Stimulated activated CD4-positive, alpha-beta T cell treated with anti-CD3 and anti-CD28 coated beads, Interleukin-1b, Interleukin-23, amount 100 ng/mL, for 4 hours (primary cell): ENCODE measurements at regions not wholly inside any gene's neighbourhood (a gene's known extent, or its start where the extent isn't known, plus 50 kb on each side); places are given as distances from the start of the nearest gene placed in this dataset.
"Not testable (repeated sequence)": the region's sequence is repeated elsewhere in the genome, so short reads cannot be mapped to it uniquely, and the experiment has no call there.

Experiments
- DNase-seq, 2 donors: peaks; one replicate each; pipeline ENCODE4 v3.0.0-alpha.2; 2020; ENCODE audit warnings: low read depth in 2 of 2

GRCh38 chr17:5951912-5952311, 118.3 kb upstream of the WSCD1 start:
- DNase-seq = no peak

GRCh38 chr17:5952518-5952917, 117.7 kb upstream of the WSCD1 start:
- no peak for DNase-seq

GRCh38 chr17:5955764-5956163, 114.4 kb upstream of the WSCD1 start:
- no peak for DNase-seq

- DNase-seq = no peak
Measured at GRCh38 chr17:5958850-5959249, 111.3 kb upstream of the WSCD1 start.

GRCh38 chr17:5962371-5962770, 107.8 kb upstream of the WSCD1 start:
- no peak for DNase-seq

GRCh38 chr17:5971969-5972368, 98.2 kb upstream of the WSCD1 start:
- DNase-seq = no peak

- DNase-seq = no peak
Measured at GRCh38 chr17:5973410-5973809, 96.8 kb upstream of the WSCD1 start.

- no peak for DNase-seq
Measured at GRCh38 chr17:5975661-5976060, 94.5 kb upstream of the WSCD1 start.

GRCh38 chr17:5976251-5976650, 93.9 kb upstream of the WSCD1 start:
- no peak for DNase-seq

- no peak for DNase-seq
Measured at GRCh38 chr17:5978496-5978895, 91.7 kb upstream of the WSCD1 start.

GRCh38 chr17:5980941-5981340, 89.2 kb upstream of the WSCD1 start:
- no peak for DNase-seq

GRCh38 chr17:5986644-5987043, 83.5 kb upstream of the WSCD1 start:
- no peak for DNase-seq

GRCh38 chr17:6000426-6000825, 69.8 kb upstream of the WSCD1 start:
- no peak for DNase-seq

GRCh38 chr17:6003221-6003620, 67.0 kb upstream of the WSCD1 start:
- DNase-seq = not testable (repeated sequence)

- no peak for DNase-seq
Measured at GRCh38 chr17:6005939-6006338, 64.2 kb upstream of the WSCD1 start.

GRCh38 chr17:6011206-6011605, 59.0 kb upstream of the WSCD1 start:
- DNase-seq = no peak

GRCh38 chr17:6018788-6019187, 51.4 kb upstream of the WSCD1 start:
- DNase-seq = no peak

- no peak for DNase-seq
Measured at GRCh38 chr17:6019959-6020358, 50.2 kb upstream of the WSCD1 start.

GRCh38 chr17:6020376-6021010, 49.7 kb upstream of the WSCD1 start:
- no peak for DNase-seq
